PC-3 (cell line): ENCODE measurements at regions not wholly inside any gene's neighbourhood (a gene's known extent, or its start where the extent isn't known, plus 50 kb on each side); places are given as distances from the start of the nearest gene placed in this dataset.

Source experiments
- ATAC-seq: fragments of 200-7000 bp; cut with Tn5 transposase; 2 replicates; pipeline ENCODE4 v1.9.1; 2020; ENCODE audit warnings: mild to moderate bottlenecking, moderate library complexity
- BruUV-seq: library from RNA; stranded (reverse); fragments of 400-500 nt; replicated peaks from 2 replicates; lab custom pipeline; 2021; lab: Mats Ljungman, UMichigan
- CTCF ChIA-PET: fragments of 300-600 bp; sonication (Branson Sonifier 250); formaldehyde crosslinking; loops from one replicate; lab custom pipeline; 2022; ENCODE audit warnings: antibody characterized with exemption; lab: Charles Lee
- POLR2A ChIA-PET: fragments of 300-600 bp; sonication (Branson Sonifier 250); formaldehyde crosslinking; loops from one replicate; lab custom pipeline; 2022; ENCODE audit warnings: antibody characterized with exemption; ENCODE audit not compliant: unreplicated experiment; lab: Charles Lee
- DNase-seq: peaks from one replicate; pipeline ENCODE4 v3.0.0-alpha.2; 2015
- H2AFZ ChIP-seq: fragments of 300-600 bp; sonication (generic); 2 replicates; pipeline ENCODE4 v1.6.0; 2016; ENCODE audit warnings: antibody characterized with exemption, low read length
- H3F3A ChIP-seq: fragments of 300-600 bp; sonication (generic); one replicate; pipeline ENCODE4 v1.6.0; 2017; ENCODE audit warnings: antibody characterized with exemption, low read length, control low read depth, mild to moderate bottlenecking; ENCODE audit not compliant: unreplicated experiment
- H3K27ac ChIP-seq: fragments of 300-600 bp; sonication (generic); 2 replicates; pipeline ENCODE4 v1.5.1; 2016; ENCODE audit warnings: mild to moderate bottlenecking, low read length
- H3K27me3 ChIP-seq: fragments of 300-600 bp; sonication (generic); 2 replicates; pipeline ENCODE4 v1.6.1; 2016; ENCODE audit warnings: low read length, mixed read lengths
- H3K36me3 ChIP-seq: fragments of 300-600 bp; sonication (generic); 2 replicates; pipeline ENCODE4 v1.6.1; 2016; ENCODE audit warnings: low read depth, mixed run types, low read length, mixed read lengths
- H3K4me1 ChIP-seq: fragments of 300-600 bp; sonication (generic); 2 replicates; pipeline ENCODE4 v1.5.1; 2016; ENCODE audit warnings: low read length; ENCODE audit not compliant: insufficient read depth
- H3K4me2 ChIP-seq: fragments of 300-600 bp; sonication (generic); 2 replicates; pipeline ENCODE4 v1.6.0; 2016; ENCODE audit warnings: low read length
- H3K4me3 ChIP-seq: fragments of 300-600 bp; sonication (generic); 2 replicates; pipeline ENCODE4 v1.5.1; 2016; ENCODE audit warnings: mild to moderate bottlenecking, low read length, mixed read lengths
- H3K79me2 ChIP-seq: fragments of 300-600 bp; sonication (generic); 2 replicates; pipeline ENCODE4 v1.6.1; 2017; ENCODE audit warnings: low read length, mixed read lengths
- H3K9ac ChIP-seq: fragments of 300-600 bp; sonication (generic); 2 replicates; pipeline ENCODE4 v1.6.0; 2016; ENCODE audit warnings: mild to moderate bottlenecking, low read length
- H3K9me2 ChIP-seq: fragments of 300-600 bp; sonication (generic); replicated peaks from 2 replicates; pipeline ENCODE4 v1.6.1; 2016; ENCODE audit warnings: mixed run types, low read length, mixed read lengths
- H3K9me3 ChIP-seq: fragments of 300-600 bp; sonication (generic); 2 replicates; pipeline ENCODE4 v1.6.1; 2016; ENCODE audit warnings: low read length, mixed read lengths
- H4K20me1 ChIP-seq: fragments of 300-600 bp; sonication (generic); 2 replicates; pipeline ENCODE4 v1.6.1; 2016; ENCODE audit warnings: low read length, mixed read lengths
- CTCF ChIP-seq: fragments of 300-600 bp; sonication (generic); conservative IDR thresholded peaks from 2 replicates; pipeline ENCODE4 v1.5.1; 2017; ENCODE audit warnings: antibody characterized with exemption, low read depth, mild to moderate bottlenecking, low read length
- EZH2 ChIP-seq: fragments of 300-600 bp; sonication (generic); IDR thresholded peaks from one replicate; pipeline ENCODE4 v1.6.1; 2017; ENCODE audit warnings: antibody characterized with exemption, mild to moderate bottlenecking, low read length; ENCODE audit not compliant: unreplicated experiment
- EZH2phosphoT487 ChIP-seq: fragments of 300-600 bp; sonication (generic); IDR thresholded peaks from 2 replicates; pipeline ENCODE4 v1.6.1; 2018; ENCODE audit warnings: mild to moderate bottlenecking, antibody characterized with exemption, low read length, borderline replicate concordance
- intact Hi-C: fragments of 100-400 bp; cut with micrococcal nuclease; formaldehyde crosslinking; loops from 2 replicates; pipeline ENCODE4 v1.9.0; 2023

- Histone ChIP-seq H3K27ac (no peak overlapping the region), H3K4me3 (no peak overlapping the region), H3K9me2 (no peaks in the 10 kb centered on the region), H3K36me3 (no peaks in the 10 kb centered on the region), H3K4me1 (no peaks in the 10 kb centered on the region), H3K9ac (no peak overlapping the region), H3F3A (no peaks in the 10 kb centered on the region), H4K20me1 (no peaks in the 10 kb centered on the region), H3K4me2 (no peak overlapping the region), H2AFZ (no peak overlapping the region), H3K27me3 (no peaks in the 10 kb centered on the region), H3K9me3 (no peaks in the 10 kb centered on the region), H3K79me2 (no peaks in the 10 kb centered on the region)
- POLR2A ChIA-PET = no interaction called here
- ATAC-seq (no peak), DNase-seq (no peak)
- intact Hi-C loops = no loop called here
- no TSS peak for BruUV-seq
- CTCF ChIA-PET = no interaction called here
- TF ChIP-seq EZH2 (no peak), EZH2phosphoT487 (no peak), CTCF (no peak)
Observed at GRCh38 chr6:37078814-37079213, 73.4 kb downstream of the FGD2 start.

- no TSS peak for BruUV-seq
- H2AFZ ChIP-seq = no peak overlapping the region
- ATAC-seq (no peak), DNase-seq (no peak)
- no peak overlapping the region for H3K9ac ChIP-seq
- no peaks in the 10 kb centered on the region for H4K20me1 ChIP-seq
- intact Hi-C loops = no loop called here
- H3K27me3 ChIP-seq = no peaks in the 10 kb centered on the region
- no peaks in the 10 kb centered on the region for H3K4me1 ChIP-seq
- ChIA-PET POLR2A (no interaction called here), CTCF (no interaction called here)
- no peak overlapping the region for H3K4me3 ChIP-seq
- H3F3A ChIP-seq = no peaks in the 10 kb centered on the region
- no peaks in the 10 kb centered on the region for H3K79me2 ChIP-seq
- no peaks in the 10 kb centered on the region for H3K9me3 ChIP-seq
- no peaks in the 10 kb centered on the region for H3K36me3 ChIP-seq
- no peaks in the 10 kb centered on the region for H3K9me2 ChIP-seq
- H3K27ac ChIP-seq = no peak overlapping the region
- no peak overlapping the region for H3K4me2 ChIP-seq
- TF ChIP-seq CTCF = no peak
- TF ChIP-seq EZH2 = no peak
- TF ChIP-seq EZH2phosphoT487 = no peak
Observed at GRCh38 chr6:37081042-37081607, 75.7 kb downstream of the FGD2 start.

GRCh38 chr6:37082390-37083130 is 77.1 kb downstream of the FGD2 start:
- no peaks in the 10 kb centered on the region for H3K9me3 ChIP-seq
- ChIA-PET POLR2A (interaction anchor here (0.6 kb wide), 1 partner anchor 90 kb away, joined by 3 read pairs; no protein-coding TSS in a partner anchor), CTCF (no interaction called here)
- H3K79me2 ChIP-seq = no peaks in the 10 kb centered on the region
- H3K4me3 ChIP-seq = no peak overlapping the region
- H3K36me3 ChIP-seq = no peaks in the 10 kb centered on the region
- no peaks in the 10 kb centered on the region for H3K4me1 ChIP-seq
- H3K9ac ChIP-seq = no peak overlapping the region
- H3F3A ChIP-seq = no peaks in the 10 kb centered on the region
- no TSS peak for BruUV-seq
- H4K20me1 ChIP-seq = no peaks in the 10 kb centered on the region
- intact Hi-C loops = no loop called here
- H3K9me2 ChIP-seq = no peaks in the 10 kb centered on the region
- TF ChIP-seq CTCF (no peak), EZH2phosphoT487 (no peak), EZH2 (no peak)
- H3K27ac ChIP-seq = no peak overlapping the region
- no peak overlapping the region for H3K4me2 ChIP-seq
- ATAC-seq = no peak
- H3K27me3 ChIP-seq = no peaks in the 10 kb centered on the region
- no peak overlapping the region for H2AFZ ChIP-seq
- DNase-seq = no peak
